Esophagus mucosa (tissue), 1 donor: ENCODE measurements at regions not wholly inside any gene's neighbourhood (a gene's known extent, or its start where the extent isn't known, plus 50 kb on each side); places are given as distances from the start of the nearest gene placed in this dataset.

Experiments
- ATAC-seq: fragments of 200-7000 bp; cut with Tn5 transposase; one replicate; pipeline ENCODE4 v1.9.1; 2020
- donor health status: DM: yes; HTN: yes; CAD: no.

- no peak for ATAC-seq
Observed at GRCh38 chr15:95793231-95793630, 537.3 kb upstream of the NR2F2 start.

- ATAC-seq: no peak
Observed at GRCh38 chr15:95795386-95795785, 535.1 kb upstream of the NR2F2 start.

GRCh38 chr15:95799286-95800200 lies 531.0 kb upstream of the NR2F2 start:
- ATAC-seq: peak; percentile 100

- no peak for ATAC-seq
Observed at GRCh38 chr15:95804484-95804883, 526.0 kb upstream of the NR2F2 start.

GRCh38 chr15:95812491-95812890 lies 518.0 kb upstream of the NR2F2 start:
- ATAC-seq: no peak

GRCh38 chr15:95814908-95815307 lies 515.6 kb upstream of the NR2F2 start:
- no peak for ATAC-seq

GRCh38 chr15:95816591-95816990 lies 513.9 kb upstream of the NR2F2 start:
- no peak for ATAC-seq

GRCh38 chr15:95822961-95823360 lies 507.5 kb upstream of the NR2F2 start:
- ATAC-seq: no peak

GRCh38 chr15:95825208-95825607 lies 505.3 kb upstream of the NR2F2 start:
- ATAC-seq: no peak

GRCh38 chr15:95825671-95826411 lies 504.7 kb upstream of the NR2F2 start:
- no peak for ATAC-seq

- ATAC-seq: no peak
Observed at GRCh38 chr15:95826412-95827195, 503.9 kb upstream of the NR2F2 start.

- ATAC-seq: no peak
Observed at GRCh38 chr15:95829062-95829461, 501.4 kb upstream of the NR2F2 start.

- ATAC-seq: no peak
Observed at GRCh38 chr15:95830281-95830680, 500.2 kb upstream of the NR2F2 start.

- ATAC-seq: no peak
Observed at GRCh38 chr15:95832668-95833067, 497.8 kb upstream of the NR2F2 start.

- no peak for ATAC-seq
Observed at GRCh38 chr15:95834028-95834804, 496.3 kb upstream of the NR2F2 start.

- ATAC-seq: no peak
Observed at GRCh38 chr15:95836536-95836935, 494.0 kb upstream of the NR2F2 start.

- no peak for ATAC-seq
Observed at GRCh38 chr15:95837341-95838004, 493.0 kb upstream of the NR2F2 start.

- no peak for ATAC-seq
Observed at GRCh38 chr15:95839367-95839782, 491.1 kb upstream of the NR2F2 start.

- no peak for ATAC-seq
Observed at GRCh38 chr15:95840004-95840403, 490.5 kb upstream of the NR2F2 start.

- no peak for ATAC-seq
Observed at GRCh38 chr15:95840855-95841254, 489.6 kb upstream of the NR2F2 start.

- no peak for ATAC-seq
Observed at GRCh38 chr15:95842576-95842975, 487.9 kb upstream of the NR2F2 start.
